ENCODE measurements at regions not wholly inside any gene's neighbourhood (a gene's known extent, or its start where the extent isn't known, plus 50 kb on each side); places are given as distances from the start of the nearest gene placed in this dataset.

DNA sequence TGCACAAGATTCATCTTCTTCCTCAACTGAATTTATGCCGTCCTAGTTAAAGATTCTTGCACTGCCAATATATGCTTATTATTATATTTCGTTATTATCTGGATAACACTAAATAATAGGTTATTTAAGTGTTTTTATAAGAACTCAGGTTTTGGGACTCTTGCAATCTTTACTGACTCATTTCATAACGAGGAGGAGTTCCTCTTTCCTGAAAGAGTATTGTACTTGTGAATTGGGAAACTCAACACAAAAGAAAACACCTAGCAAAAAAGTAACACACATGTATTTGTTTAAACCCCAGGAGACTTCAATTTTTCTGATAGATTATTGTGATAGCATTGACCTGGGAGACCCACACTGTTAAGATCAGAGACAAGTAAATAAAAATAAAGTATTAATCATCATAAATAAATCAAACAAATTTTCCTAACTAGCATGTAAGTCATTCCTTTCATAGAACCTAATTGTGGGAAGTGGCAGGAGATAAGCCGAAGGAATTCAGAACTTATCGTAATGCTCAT, 505.8 kb downstream of the KCNJ2 start:
- no peak overlapping the region for H3K4me3 Mint-ChIP-seq
- H3K9me3 Mint-ChIP-seq: peaks cover 0 to 3% (median 0%) of the 10 kb centered on the region in 8 donors
- H3K27ac ChIP-seq (ENCODE audit: low read depth, low read length): no peak overlapping the region
- H3K27me3 Mint-ChIP-seq: no peaks in the 10 kb centered on the region
- no peaks in the 10 kb centered on the region for H3K4me1 Mint-ChIP-seq
- no peaks in the 10 kb centered on the region for H3K4me1 ChIP-seq (ENCODE audit: insufficient read depth, low read length)
- H3K36me3 Mint-ChIP-seq: no peaks in the 10 kb centered on the region
- H3K27me3 ChIP-seq (ENCODE audit: insufficient read depth, low read length): no peaks in the 10 kb centered on the region
- no peak for DNase-seq
- ChIA-PET POLR2A (ENCODE audit: partially characterized antibody) (no interaction called here), CTCF (ENCODE audit: partially characterized antibody) (no interaction called here)
- H3K4me3 ChIP-seq (ENCODE audit: low read length in 2 of 2): no peak overlapping the region
- H3K9me3 ChIP-seq (ENCODE audit: control insufficient read depth in 1 of 2, low read length in 2 of 2): no peaks in the 10 kb centered on the region
- intact Hi-C loops (cut with micrococcal nuclease): no loop called here
- no peaks in the 10 kb centered on the region for H3K36me3 ChIP-seq (ENCODE audit: insufficient read depth, low read length)
- no peak overlapping the region for H3K27ac Mint-ChIP-seq

DNA sequence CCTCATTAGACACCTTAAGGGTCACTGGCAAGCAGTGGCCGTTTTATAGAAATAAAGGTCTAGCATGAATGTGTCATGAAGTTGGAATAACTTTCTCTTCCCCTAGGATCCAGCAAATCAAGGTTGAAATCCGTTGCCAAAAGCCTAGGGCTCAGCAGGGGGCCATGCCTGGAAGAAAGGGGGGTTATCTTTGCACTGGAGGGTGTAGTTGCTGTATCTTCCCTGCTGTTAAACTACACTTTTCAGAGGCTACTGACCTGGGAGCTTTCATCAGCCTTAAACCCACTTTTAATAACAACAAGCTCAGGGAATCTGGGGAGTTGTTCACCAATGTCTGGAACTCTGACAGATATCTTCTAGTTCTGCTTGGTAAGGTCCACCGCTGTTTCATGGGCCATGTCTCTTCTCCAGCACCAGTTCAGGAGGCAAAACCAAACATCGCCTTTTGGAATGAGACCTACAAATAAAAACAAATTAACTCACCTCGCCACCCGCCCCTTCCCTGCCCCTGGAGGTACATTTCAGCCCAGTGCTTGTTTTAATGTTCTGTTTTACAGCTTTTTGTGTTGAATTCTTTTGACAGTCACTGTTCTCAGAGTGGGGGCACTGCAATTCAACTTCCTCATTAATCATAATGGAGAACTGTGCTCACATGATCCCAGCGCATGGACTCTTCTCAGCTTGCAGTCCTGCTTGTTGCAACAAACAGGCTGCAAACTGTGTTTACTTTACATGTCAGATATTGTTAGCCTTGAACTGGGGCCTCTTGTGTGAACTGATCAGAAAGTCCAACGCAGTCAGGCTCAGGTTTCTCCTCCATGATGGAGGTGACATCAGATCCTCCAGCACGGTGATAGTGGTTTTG, 508.7 kb downstream of the KCNJ2 start:
- CTCF ChIA-PET (ENCODE audit: partially characterized antibody): no interaction called here
- Histone ChIP-seq H3K4me3 (ENCODE audit: low read length in 2 of 2) (no peak overlapping the region), H3K9me3 (ENCODE audit: control insufficient read depth in 1 of 2, low read length in 2 of 2) (no peaks in the 10 kb centered on the region), H3K27me3 (ENCODE audit: insufficient read depth, low read length) (no peaks in the 10 kb centered on the region), H3K4me1 (ENCODE audit: insufficient read depth, low read length) (no peaks in the 10 kb centered on the region), H3K27ac (ENCODE audit: low read depth, low read length) (no peak overlapping the region), H3K36me3 (ENCODE audit: insufficient read depth, low read length) (no peaks in the 10 kb centered on the region)
- Mint-ChIP-seq H3K36me3 (no peaks in the 10 kb centered on the region), H3K27me3 (peaks cover 0 to 3% of the 10 kb centered on the region in 2 donors), H3K4me3 (no peak overlapping the region), H3K4me1 (no peaks in the 10 kb centered on the region), H3K9me3 (peaks cover 0 to 5% (median 0%) of the 10 kb centered on the region in 8 donors), H3K27ac (no peak overlapping the region)
- intact Hi-C loops (cut with micrococcal nuclease): no loop called here
- DNase-seq: no peak
- POLR2A ChIA-PET (ENCODE audit: partially characterized antibody): no interaction called here

DNA sequence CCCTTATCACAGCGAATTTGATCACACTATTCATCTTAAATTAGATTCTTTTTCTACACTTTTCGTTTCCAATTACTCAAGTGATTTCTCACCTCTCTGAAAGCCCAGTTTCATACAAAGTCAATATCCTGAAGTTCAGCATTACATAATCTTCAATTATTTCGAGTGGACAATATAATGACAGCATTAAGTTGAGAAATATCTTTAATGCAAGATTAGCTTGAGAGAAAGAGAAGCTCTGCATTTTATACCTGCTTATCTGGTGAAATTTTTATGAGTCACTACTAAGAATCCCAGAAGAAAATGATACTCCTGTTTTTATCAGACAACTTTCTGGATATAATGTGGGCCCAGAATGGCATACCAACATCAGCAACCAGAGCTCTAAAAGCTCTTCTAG, 509.6 kb downstream of the KCNJ2 start:
- H3K4me1 ChIP-seq (ENCODE audit: insufficient read depth, low read length): no peaks in the 10 kb centered on the region
- DNase-seq: no peak
- no peak overlapping the region for H3K27ac ChIP-seq (ENCODE audit: low read depth, low read length)
- H3K4me3 ChIP-seq (ENCODE audit: low read length in 2 of 2): no peak overlapping the region
- no peaks in the 10 kb centered on the region for H3K4me1 Mint-ChIP-seq
- H3K27me3 Mint-ChIP-seq: peaks cover 0 to 3% of the 10 kb centered on the region in 2 donors
- no peaks in the 10 kb centered on the region for H3K27me3 ChIP-seq (ENCODE audit: insufficient read depth, low read length)
- POLR2A ChIA-PET (ENCODE audit: partially characterized antibody): no interaction called here
- H3K9me3 ChIP-seq (ENCODE audit: control insufficient read depth in 1 of 2, low read length in 2 of 2): no peaks in the 10 kb centered on the region
- no peak overlapping the region for H3K4me3 Mint-ChIP-seq
- no peaks in the 10 kb centered on the region for H3K36me3 ChIP-seq (ENCODE audit: insufficient read depth, low read length)
- CTCF ChIA-PET (ENCODE audit: partially characterized antibody): no interaction called here
- intact Hi-C loops (cut with micrococcal nuclease): no loop called here
- peaks cover 0 to 3% (median 0%) of the 10 kb centered on the region in 8 donors for H3K9me3 Mint-ChIP-seq
- H3K36me3 Mint-ChIP-seq: no peaks in the 10 kb centered on the region
- H3K27ac Mint-ChIP-seq: no peak overlapping the region

DNA sequence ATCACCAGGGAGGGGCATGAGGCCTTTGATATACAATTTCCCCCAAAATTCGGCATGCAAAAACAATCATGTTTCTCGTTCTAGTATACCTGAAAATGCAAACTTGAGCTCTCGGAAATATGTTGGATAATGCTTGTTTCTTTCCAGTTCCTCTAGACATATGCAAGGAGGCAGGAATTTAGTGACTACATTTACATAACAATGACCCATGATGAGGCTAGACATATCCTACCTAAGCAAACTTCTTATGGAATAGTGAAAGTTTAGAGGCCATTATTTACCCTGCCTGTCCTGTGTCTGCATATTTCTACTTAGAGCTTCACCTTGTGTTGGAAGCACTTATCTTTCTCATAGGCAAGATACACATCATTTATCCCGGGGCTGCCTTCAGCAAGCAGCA, 514.6 kb downstream of the KCNJ2 start:
- H3K9me3 Mint-ChIP-seq: peaks cover 0 to 7% (median 1%) of the 10 kb centered on the region in 8 donors
- Histone ChIP-seq H3K36me3 (ENCODE audit: insufficient read depth, low read length) (no peaks in the 10 kb centered on the region), H3K27me3 (ENCODE audit: insufficient read depth, low read length) (no peaks in the 10 kb centered on the region), H3K27ac (ENCODE audit: low read depth, low read length) (no peak overlapping the region), H3K9me3 (ENCODE audit: control insufficient read depth in 1 of 2, low read length in 2 of 2) (no peaks in the 10 kb centered on the region), H3K4me3 (ENCODE audit: low read length in 2 of 2) (no peak overlapping the region), H3K4me1 (ENCODE audit: insufficient read depth, low read length) (no peaks in the 10 kb centered on the region)
- no peak for DNase-seq
- H3K4me3 Mint-ChIP-seq: no peak overlapping the region
- intact Hi-C loops (cut with micrococcal nuclease): no loop called here
- POLR2A ChIA-PET (ENCODE audit: partially characterized antibody): no interaction called here
- no peaks in the 10 kb centered on the region for H3K4me1 Mint-ChIP-seq
- no peak overlapping the region for H3K27ac Mint-ChIP-seq
- H3K36me3 Mint-ChIP-seq: no peaks in the 10 kb centered on the region
- CTCF ChIA-PET (ENCODE audit: partially characterized antibody): no interaction called here
- peaks cover 0 to 3% of the 10 kb centered on the region in 2 donors for H3K27me3 Mint-ChIP-seq

DNA sequence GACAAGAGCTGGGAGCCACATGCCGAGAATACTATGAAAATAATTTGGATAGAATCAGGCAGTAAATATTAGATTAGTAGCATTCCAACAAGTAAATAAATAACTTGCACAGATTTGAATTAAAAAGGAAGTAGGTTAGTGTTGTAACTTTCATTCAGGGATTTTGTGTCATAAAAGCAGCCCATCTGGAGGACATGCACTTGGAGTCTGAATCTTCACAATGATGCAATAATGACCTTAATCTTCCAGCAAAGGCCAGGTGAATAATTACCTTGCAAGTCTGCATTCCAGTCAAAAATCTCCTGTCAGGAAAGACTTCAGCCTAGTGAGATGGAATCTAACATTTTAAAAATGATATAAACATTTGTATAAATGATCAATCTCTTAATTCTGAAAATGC, 518.1 kb downstream of the KCNJ2 start:
- H3K4me1 Mint-ChIP-seq: peaks cover 0 to 2% (median 0%) of the 10 kb centered on the region in 4 donors
- H3K27ac Mint-ChIP-seq: no peak overlapping the region
- H3K27me3 ChIP-seq (ENCODE audit: insufficient read depth, low read length): no peaks in the 10 kb centered on the region
- no peak overlapping the region for H3K4me3 ChIP-seq (ENCODE audit: low read length in 2 of 2)
- ChIA-PET CTCF (ENCODE audit: partially characterized antibody) (no interaction called here), POLR2A (ENCODE audit: partially characterized antibody) (no interaction called here)
- peaks cover 0 to 9% (median 3%) of the 10 kb centered on the region in 8 donors for H3K9me3 Mint-ChIP-seq
- no peaks in the 10 kb centered on the region for H3K36me3 ChIP-seq (ENCODE audit: insufficient read depth, low read length)
- H3K27me3 Mint-ChIP-seq: peaks cover under 1 to 3% of the 10 kb centered on the region in 2 donors
- no peaks in the 10 kb centered on the region for H3K9me3 ChIP-seq (ENCODE audit: control insufficient read depth in 1 of 2, low read length in 2 of 2)
- H3K27ac ChIP-seq (ENCODE audit: low read depth, low read length): no peak overlapping the region
- H3K4me3 Mint-ChIP-seq: no peak overlapping the region
- intact Hi-C loops (cut with micrococcal nuclease): no loop called here
- DNase-seq: no peak
- no peaks in the 10 kb centered on the region for H3K36me3 Mint-ChIP-seq
- no peaks in the 10 kb centered on the region for H3K4me1 ChIP-seq (ENCODE audit: insufficient read depth, low read length)

DNA sequence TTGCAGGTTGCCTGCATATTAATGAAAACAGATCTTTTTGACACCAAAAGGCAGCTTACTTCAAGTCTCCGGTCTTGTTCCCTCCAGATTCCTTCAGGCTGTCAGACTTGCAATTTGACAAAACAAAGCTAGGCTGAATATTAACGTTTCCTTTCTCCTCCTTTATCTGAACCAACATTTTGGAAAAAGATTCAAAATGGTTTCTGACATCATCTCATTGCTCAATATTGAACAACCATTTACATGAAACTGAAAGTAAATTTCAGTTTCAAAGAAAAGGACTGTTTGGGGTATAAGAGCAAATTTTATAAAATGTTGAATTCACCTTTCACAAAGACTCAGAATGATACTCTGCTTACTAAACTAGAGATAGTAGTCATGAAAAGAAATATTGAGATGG, 521.8 kb downstream of the KCNJ2 start:
- Histone ChIP-seq H3K36me3 (ENCODE audit: insufficient read depth, low read length) (no peaks in the 10 kb centered on the region), H3K27me3 (ENCODE audit: insufficient read depth, low read length) (no peaks in the 10 kb centered on the region), H3K4me1 (ENCODE audit: insufficient read depth, low read length) (no peaks in the 10 kb centered on the region), H3K9me3 (ENCODE audit: control insufficient read depth in 1 of 2, low read length in 2 of 2) (no peaks in the 10 kb centered on the region), H3K4me3 (ENCODE audit: low read length in 2 of 2) (no peak overlapping the region), H3K27ac (ENCODE audit: low read depth, low read length) (no peak overlapping the region)
- H3K27me3 Mint-ChIP-seq: peaks cover 0 to 4% of the 10 kb centered on the region in 2 donors
- ChIA-PET POLR2A (ENCODE audit: partially characterized antibody) (no interaction called here), CTCF (ENCODE audit: partially characterized antibody) (no interaction called here)
- peaks cover 0 to 2% (median 0%) of the 10 kb centered on the region in 4 donors for H3K4me1 Mint-ChIP-seq
- no peak overlapping the region for H3K27ac Mint-ChIP-seq
- peaks cover 0 to 5% (median 2%) of the 10 kb centered on the region in 8 donors for H3K9me3 Mint-ChIP-seq
- intact Hi-C loops (cut with micrococcal nuclease): no loop called here
- no peaks in the 10 kb centered on the region for H3K36me3 Mint-ChIP-seq
- no peak for DNase-seq
- no peak overlapping the region for H3K4me3 Mint-ChIP-seq

DNA sequence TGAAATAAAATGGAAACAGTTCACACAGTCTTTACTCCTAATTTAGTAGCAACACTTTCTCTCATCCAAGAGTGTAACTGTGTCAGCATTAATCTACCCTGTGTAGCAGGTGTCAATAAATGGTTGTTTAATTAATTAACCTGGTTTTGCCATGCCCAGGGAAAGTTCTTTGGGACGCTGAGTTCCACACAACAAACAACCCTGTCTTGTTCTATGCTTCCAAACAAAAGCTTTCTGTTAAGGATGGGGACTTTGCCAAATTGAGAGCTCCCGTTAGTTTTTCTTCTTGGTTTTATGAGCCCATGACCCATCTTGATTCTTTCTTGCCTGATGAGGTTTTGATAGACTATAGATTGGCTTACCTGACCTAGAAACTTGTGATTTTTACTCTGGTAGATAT, 530.1 kb downstream of the KCNJ2 start:
- POLR2A ChIA-PET (ENCODE audit: partially characterized antibody): no interaction called here
- intact Hi-C loops (cut with micrococcal nuclease): no loop called here
- CTCF ChIA-PET (ENCODE audit: partially characterized antibody): no interaction called here

More for the DNA sequence above, 530.1 kb downstream of the KCNJ2 start:
- Mint-ChIP-seq H3K27ac (no peak overlapping the region), H3K27me3 (peaks cover 0 to 1% of the 10 kb centered on the region in 2 donors), H3K4me3 (no peak overlapping the region), H3K36me3 (no peaks in the 10 kb centered on the region), H3K9me3 (peaks cover 0 to 3% (median 1%) of the 10 kb centered on the region in 8 donors), H3K4me1 (no peaks in the 10 kb centered on the region)
- DNase-seq: no peak
- Histone ChIP-seq H3K9me3 (ENCODE audit: control insufficient read depth in 1 of 2, low read length in 2 of 2) (no peaks in the 10 kb centered on the region), H3K36me3 (ENCODE audit: insufficient read depth, low read length) (no peaks in the 10 kb centered on the region), H3K27ac (ENCODE audit: low read depth, low read length) (no peak overlapping the region), H3K4me3 (ENCODE audit: low read length in 2 of 2) (no peak overlapping the region), H3K27me3 (ENCODE audit: insufficient read depth, low read length) (no peaks in the 10 kb centered on the region), H3K4me1 (ENCODE audit: insufficient read depth, low read length) (no peaks in the 10 kb centered on the region)

Data from CD4-positive, alpha-beta memory T cell (primary cell).